ENCODE measurements at regions not wholly inside any gene's neighbourhood (a gene's known extent, or its start where the extent isn't known, plus 50 kb on each side); places are given as distances from the start of the nearest gene placed in this dataset.

GRCh38 chr6:86412057-86412456, 525.3 kb upstream of the HTR1E start:
- TF ChIP-seq CTCF (IDR thresholded peaks at IDR 0.05), result no peak
- no peak for TF ChIP-seq EZH2 (IDR thresholded peaks at IDR 0.05; ENCODE audit: borderline replicate concordance, insufficient read depth, low read depth, low read length, poor library complexity, severe bottlenecking)
